ENCODE measurements at regions not wholly inside any gene's neighbourhood (a gene's known extent, or its start where the extent isn't known, plus 50 kb on each side); places are given as distances from the start of the nearest gene placed in this dataset.

GRCh38 chr3:5041315-5041714, 62.1 kb downstream of the BHLHE40 start:
- TF ChIP-seq POLR2A (IDR thresholded peaks at IDR 0.05) (no peak), CTCF (IDR thresholded peaks at IDR 0.05) (no peak), POLR2AphosphoS5 (IDR thresholded peaks at IDR 0.05; ENCODE audit: insufficient read depth in 1 of 2, low read depth in 1 of 2) (no peak)
